Astrocyte of the spinal cord (primary cell): ENCODE measurements at regions not wholly inside any gene's neighbourhood (a gene's known extent, or its start where the extent isn't known, plus 50 kb on each side); places are given as distances from the start of the nearest gene placed in this dataset.

ENCODE experiments used
- DNase-seq: peaks from one replicate; pipeline ENCODE4 v3.0.0; 2011; ENCODE audit warnings: low read depth, low spot score
- H3K4me3 ChIP-seq: 2 replicates; pipeline ENCODE4 v1.5.1; 2011; ENCODE audit warnings: low read depth, mild to moderate bottlenecking, low read length, moderate library complexity
- in situ Hi-C: cut with HindIII; loops from 2 replicates; pipeline ENCODE4 v1.10.0; 2017; ENCODE audit warnings: low sequenced_read_pairs
- TF ChIP-seq, protein P1 (sequence below): IDR thresholded peaks from 2 replicates; pipeline ENCODE4 v1.5.1; 2012; ENCODE audit warnings: low read depth, mild to moderate bottlenecking, low read length, inconsistent platforms

DNA sequence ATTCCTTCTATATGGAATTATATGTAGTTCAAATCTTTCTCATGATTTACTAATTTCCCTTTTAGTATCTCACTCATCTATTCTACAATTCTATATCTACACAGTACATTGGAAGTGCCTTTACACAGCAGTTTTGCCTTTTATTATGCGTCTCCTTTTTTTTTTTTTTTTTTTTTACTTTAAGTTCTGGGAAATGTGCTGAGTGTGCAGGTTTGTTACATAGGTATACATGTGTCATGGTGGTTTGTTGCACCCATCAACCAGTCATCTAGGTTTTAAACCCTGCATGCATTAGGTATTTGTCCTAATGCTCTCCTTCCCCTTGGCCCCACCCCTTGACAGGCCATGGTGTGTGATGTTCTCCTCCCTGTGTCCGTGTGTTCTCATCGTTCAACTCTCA lies 1150.1 kb upstream of the PRR20A start:
- no peak for DNase-seq
- in situ Hi-C loops = no loop called here
- TF ChIP-seq, protein P1, sequence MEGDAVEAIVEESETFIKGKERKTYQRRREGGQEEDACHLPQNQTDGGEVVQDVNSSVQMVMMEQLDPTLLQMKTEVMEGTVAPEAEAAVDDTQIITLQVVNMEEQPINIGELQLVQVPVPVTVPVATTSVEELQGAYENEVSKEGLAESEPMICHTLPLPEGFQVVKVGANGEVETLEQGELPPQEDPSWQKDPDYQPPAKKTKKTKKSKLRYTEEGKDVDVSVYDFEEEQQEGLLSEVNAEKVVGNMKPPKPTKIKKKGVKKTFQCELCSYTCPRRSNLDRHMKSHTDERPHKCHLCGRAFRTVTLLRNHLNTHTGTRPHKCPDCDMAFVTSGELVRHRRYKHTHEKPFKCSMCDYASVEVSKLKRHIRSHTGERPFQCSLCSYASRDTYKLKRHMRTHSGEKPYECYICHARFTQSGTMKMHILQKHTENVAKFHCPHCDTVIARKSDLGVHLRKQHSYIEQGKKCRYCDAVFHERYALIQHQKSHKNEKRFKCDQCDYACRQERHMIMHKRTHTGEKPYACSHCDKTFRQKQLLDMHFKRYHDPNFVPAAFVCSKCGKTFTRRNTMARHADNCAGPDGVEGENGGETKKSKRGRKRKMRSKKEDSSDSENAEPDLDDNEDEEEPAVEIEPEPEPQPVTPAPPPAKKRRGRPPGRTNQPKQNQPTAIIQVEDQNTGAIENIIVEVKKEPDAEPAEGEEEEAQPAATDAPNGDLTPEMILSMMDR = no peak
- H3K4me3 ChIP-seq = no peak overlapping the region

DNA sequence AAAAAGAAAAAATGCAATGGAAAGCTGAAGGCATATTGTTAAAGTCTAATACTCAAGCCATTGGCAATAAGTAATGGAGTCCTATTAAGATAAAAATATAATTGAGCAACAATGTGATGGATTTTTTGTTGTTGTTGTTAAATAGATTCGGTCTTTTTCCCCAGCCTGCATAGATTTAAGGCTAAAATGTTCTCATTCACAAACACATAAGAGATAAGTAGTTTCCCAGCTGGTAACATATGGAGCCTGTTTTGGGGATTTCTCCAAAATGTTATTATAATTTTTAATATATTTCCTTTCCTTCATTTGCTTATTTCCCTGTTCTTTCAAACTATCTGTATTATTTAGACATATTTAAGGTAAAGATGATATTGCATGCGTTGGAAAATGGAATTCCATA lies 1149.1 kb upstream of the PRR20A start:
- H3K4me3 ChIP-seq = no peak overlapping the region
- DNase-seq = no peak
- in situ Hi-C loops = no loop called here
- TF ChIP-seq, protein P1 = no peak

DNA sequence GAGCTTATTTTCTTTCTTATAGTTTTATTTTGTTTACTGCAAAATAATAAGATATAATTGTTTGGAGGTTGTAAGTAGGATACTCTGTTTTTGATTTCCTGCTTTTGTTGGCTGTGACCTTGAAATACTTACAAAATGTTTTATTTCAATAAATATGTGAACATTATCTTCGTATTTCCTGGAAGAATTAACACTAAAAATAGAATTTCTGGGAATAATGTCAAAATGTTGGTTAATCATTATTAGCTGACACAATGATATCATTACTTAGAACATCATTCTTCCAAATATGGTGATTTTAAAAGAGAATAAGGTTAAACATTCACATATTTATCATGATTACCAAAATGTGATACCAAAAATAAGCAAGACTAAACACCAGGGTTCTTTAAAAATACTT lies 1148.6 kb upstream of the PRR20A start:
- no peak overlapping the region for H3K4me3 ChIP-seq
- in situ Hi-C loops = no loop called here
- DNase-seq = no peak
- TF ChIP-seq, protein P1 = no peak

DNA sequence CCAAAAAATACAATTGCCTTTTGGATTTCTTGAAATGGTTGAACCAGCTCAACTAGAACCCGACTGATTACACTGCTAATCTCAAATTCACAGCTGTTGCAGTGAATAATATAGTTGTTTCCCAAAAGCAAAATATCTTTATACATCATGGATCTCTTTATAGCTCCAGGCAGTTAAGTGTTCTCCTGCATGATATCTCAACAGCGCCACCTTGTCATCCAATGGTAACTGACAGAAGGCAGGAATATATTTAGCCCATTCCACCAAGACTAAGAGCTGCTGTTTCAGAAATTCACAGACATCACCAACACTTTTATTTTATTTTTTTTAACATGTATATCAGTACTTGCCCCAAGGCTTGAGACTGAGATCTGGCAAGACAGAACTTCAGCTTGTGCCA lies 1141.0 kb upstream of the PRR20A start:
- TF ChIP-seq, protein P1 = no peak
- in situ Hi-C loops = no loop called here
- H3K4me3 ChIP-seq = no peak overlapping the region

DNA sequence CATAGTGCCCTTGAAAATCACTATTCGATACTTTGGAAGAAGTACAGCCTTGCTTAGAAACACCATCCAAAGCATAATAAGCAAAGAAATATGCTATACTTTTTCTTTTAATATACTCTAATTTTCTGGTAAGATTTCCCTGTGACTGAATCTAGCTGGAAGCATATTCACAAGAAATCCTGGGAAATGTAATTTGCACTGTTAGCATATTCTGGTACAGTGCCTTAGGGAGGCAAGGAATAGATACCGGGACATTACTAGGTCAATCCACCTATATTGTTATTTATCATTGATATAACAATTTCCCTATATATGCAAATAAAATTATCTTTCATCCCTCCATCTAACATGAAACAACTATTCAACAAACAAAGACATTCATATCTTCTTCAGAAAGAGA lies 1131.3 kb upstream of the PRR20A start:
- TF ChIP-seq, protein P1 = no peak
- in situ Hi-C loops = no loop called here
- DNase-seq = no peak
- no peak overlapping the region for H3K4me3 ChIP-seq

More for the DNA sequence above, 1141.0 kb upstream of the PRR20A start:
- no peak for DNase-seq

DNA sequence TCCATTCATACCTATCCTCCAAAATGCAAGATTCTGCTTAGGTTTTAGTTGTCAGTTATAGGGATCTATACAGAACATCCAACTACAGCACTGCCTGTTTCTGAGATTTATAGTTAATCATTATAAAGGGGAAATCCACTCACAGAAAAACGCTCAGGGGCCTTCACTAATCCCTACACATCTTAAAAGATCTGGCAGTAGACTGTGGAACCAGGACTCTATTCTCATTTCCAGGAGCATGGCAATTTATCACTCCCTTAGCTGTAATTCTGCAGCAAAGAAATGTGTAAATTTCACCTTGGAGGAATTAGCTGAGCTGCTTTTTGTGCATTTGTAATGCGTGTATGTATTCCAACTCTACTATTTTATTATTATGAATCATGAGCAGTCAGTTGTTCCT lies 1128.1 kb upstream of the PRR20A start:
- no peak overlapping the region for H3K4me3 ChIP-seq
- TF ChIP-seq, protein P1 = no peak
- in situ Hi-C loops = no loop called here
- no peak for DNase-seq

DNA sequence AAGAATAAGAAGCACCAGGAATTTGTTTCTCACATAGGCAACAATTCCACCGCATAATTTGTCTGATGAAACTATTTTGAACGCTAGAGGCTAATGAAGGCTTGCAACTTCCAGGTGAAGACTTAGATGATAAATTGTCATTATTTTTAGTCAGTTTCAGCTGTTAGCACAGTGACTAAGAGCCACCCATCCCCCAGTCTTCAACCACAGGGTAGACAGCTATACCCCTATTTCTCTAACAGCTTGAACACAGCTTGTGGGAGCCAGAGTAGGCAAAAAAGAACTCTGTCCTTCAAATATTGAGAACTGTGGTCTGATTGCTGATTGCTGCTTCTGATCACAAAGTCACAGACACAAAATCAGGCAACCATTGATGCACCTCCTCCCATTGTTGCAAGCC lies 1124.8 kb upstream of the PRR20A start:
- in situ Hi-C loops = no loop called here
- no peak for DNase-seq
- no peak overlapping the region for H3K4me3 ChIP-seq
- TF ChIP-seq, protein P1 = no peak
